HG03521 (cell line): ENCODE measurements at regions not wholly inside any gene's neighbourhood (a gene's known extent, or its start where the extent isn't known, plus 50 kb on each side); places are given as distances from the start of the nearest gene placed in this dataset.

Source experiments
- ATAC-seq: cut with Tn5 transposase; IDR thresholded peaks from one replicate; pipeline ENCODE4 v1.9.1; 2021; ENCODE audit warnings: mild to moderate bottlenecking, moderate library complexity; ENCODE audit not compliant: unreplicated experiment

DNA sequence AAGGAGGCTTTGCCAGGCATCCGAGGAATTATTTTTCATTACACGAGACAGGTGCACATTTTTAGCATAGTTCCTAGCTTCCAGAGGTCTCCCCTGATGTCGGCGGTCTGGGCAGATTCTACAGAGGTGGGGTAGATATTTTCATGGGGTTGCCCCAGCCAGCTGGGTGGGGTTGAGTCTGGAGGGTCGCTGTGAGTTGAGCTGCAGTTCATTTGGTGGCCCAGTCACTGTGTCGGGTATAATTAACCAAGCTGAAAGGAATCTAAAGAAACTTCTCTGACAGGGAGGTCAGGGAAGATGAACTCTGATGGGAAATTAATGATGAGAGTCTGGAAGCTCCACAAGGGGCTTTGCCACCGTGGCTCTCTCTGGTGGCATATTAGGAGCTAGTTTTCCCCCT is 233.7 kb upstream of the NAV2 start:
- ATAC-seq, result no peak

DNA sequence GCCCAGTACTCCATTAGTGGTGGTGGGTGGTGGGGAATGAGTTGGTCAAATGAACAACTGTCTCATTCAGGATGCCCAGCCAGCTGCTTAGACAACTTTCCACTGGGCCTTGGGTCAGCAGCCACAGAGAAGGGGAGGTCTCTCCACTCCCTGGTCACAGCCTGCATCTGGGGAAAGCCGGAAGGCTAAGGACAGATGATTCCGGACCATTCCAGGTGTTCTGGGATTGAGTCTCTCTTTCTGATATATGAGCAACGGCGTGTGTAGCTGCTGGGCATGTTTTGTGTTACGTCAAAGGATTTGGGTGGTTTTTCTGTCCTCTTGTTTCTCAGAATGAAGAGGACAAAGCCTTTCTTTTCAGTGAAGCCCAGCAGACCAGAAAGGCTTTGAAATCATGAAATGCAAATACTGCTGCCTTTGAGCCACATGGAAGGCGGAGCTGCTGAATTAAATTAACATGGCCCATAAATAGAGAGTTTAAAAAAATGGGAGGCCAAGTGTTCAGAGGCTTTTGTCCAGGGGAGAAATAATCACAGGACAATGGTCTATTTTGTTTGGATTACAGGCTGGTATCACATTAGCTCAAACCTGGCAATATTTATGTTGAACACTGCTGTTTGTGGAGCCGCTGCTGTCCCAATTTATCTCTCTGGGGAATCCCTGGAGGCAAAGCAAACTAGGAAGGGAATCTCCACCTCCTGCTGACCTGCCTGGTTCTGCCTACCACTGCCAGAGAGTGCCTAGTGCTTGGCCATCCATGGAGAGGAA is 234.4 kb upstream of the E2F8 start:
- peak; percentile 57 for ATAC-seq

DNA sequence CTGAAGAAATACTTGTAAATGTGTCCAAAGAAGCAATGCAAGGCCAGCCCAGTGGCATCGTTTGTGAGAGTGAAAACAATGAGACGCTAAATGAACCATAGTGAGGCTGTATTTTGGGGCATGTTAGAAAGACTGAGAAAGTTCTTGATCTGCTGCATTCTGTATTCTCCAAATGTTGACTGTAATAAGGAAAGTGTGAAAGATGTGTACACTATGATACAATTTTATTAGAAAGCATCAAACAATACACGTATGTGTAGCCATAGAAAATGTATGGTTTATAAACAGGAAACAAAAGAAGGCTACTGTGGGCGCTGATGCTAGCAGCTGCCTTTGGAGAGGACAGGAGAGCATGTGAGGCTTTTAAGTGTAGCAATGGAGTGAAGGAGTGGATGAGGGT is 233.5 kb upstream of the E2F8 start:
- ATAC-seq, result no peak

DNA sequence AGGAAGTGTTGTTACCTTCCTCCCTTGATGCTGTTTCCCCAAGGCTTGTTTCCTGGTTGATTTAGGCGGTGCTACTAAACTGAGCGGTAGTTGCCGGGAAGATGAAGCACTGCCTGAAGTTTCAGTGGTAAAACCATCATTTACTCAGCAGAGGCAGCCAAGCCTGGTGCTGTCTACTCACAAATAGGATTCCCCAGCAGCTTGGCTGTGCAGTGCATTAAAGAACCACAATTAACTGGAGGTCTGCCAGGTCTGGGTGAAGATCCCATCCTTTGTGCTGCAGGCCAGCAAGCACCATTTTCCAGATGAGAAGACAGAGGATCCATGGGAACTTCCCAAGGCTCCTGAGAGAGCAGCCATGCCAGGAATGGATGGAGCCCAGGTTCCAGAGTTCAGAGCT is 231.9 kb upstream of the E2F8 start:
- no peak for ATAC-seq

DNA sequence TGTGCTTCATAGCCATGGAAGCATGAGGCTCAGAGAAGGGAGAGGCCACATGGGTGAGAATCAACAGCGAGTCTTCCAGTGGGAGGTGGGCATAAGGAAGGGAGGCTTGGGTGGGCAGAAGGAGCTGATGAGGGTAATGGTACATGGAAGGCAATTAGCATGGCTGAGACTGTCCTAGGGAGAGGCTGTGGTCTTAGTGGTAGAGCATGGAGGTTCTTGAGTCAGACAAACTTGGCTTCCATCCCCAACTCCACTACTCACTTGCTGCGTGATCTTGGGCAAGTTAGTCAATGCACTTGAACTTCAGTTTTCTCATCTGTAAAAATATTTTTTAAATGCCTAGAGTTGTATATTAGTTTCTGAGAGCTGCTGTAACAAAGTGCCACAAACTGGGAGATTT is 227.2 kb upstream of the E2F8 start:
- ATAC-seq, result no peak

DNA sequence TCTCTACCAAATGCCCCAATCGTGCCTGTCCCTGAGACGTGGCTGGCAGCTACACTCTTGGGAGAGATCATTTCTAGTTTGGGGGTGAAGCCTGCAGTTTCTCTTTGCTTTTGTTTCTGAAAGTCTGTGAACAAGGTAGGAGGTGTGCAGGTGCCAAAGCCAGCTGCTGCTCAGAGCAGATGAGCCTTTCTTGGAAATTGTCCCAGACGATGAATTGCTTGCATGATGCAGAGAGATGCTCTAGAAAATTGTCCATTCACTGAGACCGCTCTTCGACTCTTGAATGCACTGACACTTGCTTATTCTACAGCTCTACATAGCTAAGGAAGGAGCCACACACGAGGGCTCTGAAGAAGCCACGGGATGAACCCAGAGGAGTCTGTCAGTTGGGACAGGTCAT is 225.6 kb upstream of the E2F8 start:
- ATAC-seq, result no peak

DNA sequence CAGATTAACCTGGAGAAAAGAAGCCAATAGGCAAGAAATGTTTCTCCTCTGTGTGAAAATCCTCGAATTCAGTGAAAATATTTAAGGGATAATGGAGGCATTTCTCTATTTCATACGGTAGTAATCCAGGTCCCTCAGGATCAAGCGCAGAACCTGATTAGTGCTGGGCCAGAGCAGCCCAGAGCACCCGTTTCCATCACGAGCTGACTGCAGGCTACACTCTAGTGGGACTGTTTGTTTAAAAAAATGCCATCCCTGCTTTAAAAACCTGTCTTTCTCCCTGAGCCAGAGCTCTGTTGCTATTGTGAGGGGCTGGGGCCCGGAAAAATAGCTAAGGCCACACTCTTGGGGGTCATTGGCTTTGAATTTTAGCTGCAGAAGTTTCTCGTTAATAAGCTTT is 223.2 kb upstream of the E2F8 start:
- ATAC-seq, result no peak

DNA sequence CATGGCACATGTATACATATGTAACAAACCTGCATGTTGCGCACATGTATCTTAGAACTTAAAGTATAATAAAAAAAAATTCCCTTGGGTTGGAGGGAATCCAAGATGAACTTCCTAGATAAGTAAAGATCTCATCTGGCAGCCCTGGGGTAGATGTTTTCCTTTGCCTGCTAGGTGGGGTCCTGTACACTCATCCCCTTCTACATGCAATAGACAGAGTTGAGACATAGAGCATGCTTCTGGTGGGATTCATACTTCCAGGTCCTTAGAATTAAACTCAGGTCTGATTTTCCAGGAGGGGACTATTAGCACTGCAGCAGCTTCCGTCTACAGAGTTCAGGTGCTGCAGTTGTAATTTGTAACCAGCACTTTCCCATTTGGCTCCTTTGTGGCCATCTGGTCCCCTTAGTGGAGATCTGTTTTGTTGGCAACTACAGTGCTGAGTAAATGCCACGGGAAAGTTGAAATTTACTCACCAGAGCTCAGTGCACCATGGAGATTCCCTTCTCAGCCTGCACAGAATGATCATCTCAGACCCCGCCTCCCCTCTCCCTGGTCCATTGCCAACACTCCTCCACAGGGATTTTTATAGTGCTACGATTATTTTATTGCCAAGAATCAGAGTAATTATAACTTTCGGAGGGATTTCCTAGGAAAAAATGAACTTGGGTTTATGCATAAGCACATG is 220.1 kb upstream of the E2F8 start:
- no peak for ATAC-seq

DNA sequence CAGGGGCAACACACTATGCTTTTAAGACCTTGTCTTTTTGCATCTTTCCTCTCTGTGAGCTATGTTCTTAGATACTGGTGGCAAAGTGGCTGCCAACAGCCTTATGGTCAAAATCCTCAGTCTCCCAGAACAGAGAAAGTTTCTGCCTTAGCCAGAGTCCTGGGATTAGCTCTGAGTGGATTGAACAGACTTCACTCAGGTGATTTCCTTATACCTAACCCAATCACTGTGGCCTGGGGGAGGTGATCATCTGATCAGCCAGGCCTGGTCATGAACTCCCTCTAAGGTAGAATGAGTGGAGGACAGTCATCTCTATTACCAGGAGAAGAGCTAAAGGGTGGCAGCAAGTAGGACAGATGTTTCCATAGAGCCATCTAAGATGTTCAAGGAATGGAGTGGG is 218.5 kb upstream of the E2F8 start:
- no peak for ATAC-seq

DNA sequence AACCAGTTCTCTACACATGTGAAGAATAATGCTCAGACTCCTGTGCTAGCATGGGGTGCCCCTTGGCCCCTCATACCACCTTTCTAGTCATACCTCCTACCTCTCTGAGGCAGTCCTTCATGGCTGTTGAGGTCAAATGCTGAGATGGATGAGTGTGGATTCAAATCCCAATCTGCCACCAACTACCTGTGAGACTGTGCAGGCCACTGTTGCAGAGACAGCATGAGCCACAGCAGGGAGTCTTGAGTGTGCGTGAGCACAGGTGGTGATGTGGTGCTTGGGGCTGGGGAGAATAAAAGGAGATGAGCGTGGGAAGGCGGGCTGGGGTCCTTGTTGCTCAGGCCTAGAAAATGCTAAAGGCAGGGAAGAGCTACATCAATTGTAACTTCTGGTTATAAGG is 218.0 kb upstream of the E2F8 start:
- no peak for ATAC-seq

DNA sequence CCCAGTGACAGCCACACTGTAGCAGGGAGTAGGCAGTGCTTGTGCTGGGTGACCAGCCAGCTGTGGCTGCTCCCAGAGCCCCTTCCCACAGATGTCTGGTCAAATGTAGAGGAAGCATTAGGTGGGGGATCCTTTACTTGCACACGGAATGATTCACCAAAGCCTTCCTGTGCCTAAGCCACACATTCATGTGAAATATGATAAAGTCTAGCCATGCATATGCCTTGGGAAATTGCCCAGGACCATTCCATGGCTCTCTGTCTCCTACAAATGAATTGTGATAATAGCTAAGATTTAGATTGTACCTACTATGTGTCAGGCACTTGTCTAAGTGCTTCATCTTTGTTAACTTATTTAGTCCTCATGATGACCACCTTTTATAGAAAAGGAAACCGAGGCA is 217.5 kb upstream of the E2F8 start:
- ATAC-seq, result no peak

DNA sequence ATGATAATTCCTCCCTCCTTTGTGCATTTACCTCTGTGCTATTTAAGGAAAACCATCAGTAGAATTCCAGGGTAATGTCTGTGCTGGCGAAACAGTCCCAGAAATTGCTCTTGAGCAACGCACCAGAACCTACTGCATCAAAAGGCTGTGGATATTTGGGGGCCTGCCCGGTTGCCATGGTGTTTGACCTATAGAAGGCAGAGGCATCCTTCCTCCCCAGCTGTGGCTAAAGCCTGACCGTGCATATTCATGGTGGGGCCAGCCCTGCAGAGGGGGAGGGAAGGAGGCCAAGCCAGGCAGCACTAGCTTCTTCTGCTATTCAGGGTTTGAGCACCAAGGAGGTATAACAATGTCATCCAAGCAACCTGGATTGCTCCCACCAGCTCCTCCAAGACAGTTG is 215.0 kb upstream of the E2F8 start:
- ATAC-seq, result no peak

DNA sequence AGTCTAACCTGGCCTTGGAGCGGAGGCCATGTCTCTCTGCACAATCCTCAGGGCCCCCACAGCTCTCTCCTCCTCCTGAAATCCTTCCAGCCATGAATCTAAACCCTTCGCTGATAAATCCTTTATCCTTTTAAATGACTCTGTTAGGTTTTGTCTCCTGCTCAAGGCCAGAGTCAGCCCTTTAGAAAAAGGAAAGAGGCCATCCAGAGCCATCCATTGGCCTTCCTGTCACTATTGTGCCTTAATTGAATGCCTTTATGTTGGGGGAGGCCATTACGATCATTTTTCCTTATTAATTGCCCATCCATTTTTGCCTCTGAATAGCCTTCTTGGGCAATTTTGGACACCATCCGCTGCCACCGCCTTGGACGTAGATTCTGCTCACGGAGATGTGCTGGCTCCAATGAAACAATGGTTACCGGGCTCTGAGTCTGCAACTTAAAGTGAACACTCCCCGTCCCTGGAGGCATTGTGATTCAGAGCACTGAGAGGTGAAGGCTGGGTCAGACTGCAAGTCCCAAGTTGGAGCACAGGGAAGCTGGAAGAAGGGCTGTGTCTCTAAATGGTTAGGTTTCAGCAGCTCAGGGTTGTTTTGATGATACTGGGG is 213.0 kb upstream of the E2F8 start:
- no peak for ATAC-seq

DNA sequence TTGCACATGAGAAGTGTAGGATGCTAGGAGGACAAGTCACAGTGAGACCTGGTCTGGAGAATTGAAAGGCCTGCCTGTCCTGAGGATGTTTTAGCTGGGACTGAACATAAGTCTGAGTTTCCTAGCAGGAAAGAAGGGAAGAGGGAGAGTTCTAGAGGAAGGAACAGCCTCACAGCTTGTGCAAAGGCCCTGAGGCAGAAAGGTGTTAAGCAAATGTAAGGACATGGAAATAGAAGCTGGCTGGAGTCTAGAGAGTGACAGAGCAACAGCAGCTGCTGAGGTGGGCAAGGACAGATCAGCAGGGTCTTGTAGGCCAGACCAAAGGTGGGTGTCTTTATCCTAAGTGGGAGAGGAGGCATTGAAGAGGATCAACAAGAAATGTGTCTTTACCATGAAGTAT is 210.9 kb upstream of the E2F8 start:
- no peak for ATAC-seq

DNA sequence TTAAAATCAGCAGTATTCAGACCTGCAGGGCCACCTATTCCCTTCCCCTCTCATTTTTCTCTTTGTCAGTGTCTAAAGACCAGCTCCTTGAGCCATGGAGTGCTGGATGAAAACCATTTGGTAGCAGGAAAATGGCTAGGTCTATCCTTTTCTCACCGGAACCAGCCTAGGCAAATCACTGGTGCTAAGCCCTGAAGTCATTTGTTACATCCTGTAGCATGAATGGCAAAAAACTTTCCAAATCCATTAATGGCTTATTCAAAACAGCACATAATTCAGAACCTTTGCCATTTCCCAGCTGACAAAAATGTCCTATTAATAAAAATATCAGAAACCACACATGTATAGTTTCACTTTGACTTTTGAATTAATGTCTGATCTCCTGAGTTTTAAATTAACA is 209.5 kb upstream of the E2F8 start:
- no peak for ATAC-seq

DNA sequence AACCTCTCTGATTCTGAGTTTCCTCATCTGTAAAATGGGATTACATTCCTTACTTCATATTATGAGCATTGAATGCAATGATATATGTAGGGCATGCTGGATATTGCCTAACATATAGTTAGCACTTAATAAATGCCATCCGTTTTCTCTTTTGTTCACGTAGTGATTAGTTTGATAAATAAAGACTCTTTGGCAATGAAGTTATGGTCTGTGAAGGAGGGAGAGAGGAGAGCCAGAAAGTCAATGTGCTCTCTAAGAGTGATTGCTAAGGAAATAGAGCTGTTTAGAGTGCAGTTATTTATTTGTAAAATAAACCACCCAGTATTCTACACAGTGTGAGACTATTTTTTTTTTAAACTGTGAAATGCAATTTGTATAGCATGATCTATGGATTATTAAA is 207.9 kb upstream of the E2F8 start:
- no peak for ATAC-seq

DNA sequence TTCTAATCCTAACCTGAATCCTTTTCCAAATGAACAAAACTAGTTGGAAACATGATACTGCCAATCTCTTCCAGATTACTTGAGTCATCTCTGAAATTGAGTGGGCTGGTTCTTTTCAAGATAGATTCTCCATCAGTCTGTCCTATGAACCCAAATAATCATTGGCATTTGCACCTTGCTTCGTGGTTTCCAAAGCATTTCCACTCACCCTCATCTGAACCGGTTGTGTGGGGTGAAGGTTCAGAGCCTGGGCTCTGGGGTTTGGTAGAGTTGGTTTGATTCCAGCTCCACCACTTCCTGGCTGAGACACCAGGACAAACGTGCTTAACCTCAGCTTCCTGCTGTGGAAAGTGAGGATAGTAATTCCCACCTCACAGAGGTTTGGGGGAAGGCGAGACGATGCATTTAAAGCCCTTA is 206.4 kb upstream of the E2F8 start:
- no peak for ATAC-seq

DNA sequence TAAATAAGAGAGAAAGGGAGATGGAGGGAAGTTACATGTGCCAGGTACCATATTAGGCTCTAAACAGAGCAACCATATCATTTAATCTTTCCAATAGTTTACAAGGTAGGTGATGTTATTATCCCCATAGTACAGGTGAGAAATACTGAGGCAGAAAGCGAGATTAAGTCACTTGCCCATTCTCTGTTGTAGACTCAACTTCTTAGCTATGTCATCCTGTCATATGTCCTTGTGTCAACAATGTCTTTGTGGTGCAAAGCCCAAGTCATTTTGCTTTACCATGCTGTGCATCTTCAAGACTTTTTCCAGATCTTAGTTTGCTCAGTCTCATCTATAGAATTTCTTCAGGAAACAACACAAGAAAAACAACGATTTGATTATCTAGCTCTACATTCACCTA is 205.0 kb upstream of the E2F8 start:
- ATAC-seq, result no peak

DNA sequence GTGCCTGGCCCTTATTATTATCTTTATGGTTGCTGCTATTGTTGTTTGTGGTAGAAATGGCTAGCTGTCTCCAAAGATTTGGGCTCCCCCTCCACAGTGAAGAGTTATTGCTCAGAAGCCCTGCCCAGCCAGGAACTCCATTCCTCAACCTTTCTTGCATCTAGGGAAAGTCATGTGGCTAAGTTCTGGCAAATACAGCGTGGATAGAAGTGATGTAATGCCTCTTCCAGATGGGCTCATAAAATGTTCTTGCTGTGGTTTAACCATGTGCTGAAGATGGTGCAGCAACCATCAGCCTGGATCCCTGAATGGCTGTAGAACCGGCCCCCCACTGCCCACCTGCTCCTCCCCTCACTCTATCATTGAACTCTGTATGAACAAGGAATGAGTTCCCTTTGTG is 203.5 kb upstream of the E2F8 start:
- ATAC-seq, result no peak

DNA sequence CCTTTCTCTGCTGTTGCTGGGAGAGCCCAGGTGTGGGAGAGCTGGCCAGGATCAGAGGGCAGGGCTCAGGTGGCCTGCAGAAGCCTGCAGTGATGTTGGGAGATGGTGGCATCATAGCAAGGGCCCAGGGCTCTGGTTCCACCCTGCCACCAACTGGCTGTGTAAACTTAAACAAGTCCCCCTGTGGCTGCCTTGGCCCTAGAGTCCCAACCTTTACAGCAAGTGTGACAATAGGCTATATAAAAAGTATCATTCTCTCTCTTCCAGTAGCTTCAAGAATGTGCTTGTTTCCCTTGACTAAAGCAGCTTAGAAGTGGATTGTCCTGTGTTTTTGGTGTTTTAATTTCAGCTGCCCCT is 201.8 kb upstream of the E2F8 start:
- ATAC-seq, result no peak

DNA sequence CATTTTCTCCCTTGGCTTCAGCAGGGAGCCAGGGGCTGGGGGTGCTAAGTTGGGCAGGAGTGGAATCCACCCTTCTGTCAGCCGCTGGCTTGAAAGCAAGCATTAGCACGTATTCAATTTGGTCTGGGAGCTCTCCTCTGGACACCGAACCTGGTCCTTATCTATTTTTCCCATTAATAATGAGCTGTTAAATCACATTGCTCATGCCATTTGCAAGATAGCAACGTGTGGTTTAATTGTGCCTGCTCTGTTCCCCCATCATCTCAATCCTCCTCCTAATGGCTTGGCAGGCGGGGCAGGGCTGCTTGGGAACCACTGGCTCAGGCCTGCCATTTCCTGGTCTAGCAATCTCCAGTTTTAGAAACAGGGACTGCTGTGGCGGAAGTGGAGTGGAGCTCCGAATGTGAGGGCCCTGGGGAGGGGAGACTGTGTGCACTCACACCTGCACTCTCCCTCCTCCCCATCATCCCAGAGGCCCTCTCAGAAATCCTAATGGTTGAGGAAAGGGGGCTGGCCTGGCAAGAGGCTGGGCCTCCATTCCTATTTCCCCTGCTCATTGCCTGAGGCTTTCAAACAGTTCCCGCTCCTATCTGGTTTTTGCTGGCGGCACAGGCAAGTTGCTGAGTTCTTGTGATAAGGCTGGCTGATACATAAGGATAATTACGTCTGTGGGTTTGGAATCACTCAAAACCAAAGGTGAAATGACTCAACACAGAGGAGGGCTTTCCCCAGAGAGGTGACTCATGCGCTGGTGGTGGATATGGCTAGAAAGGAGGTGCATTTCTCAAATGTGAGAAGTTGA is 201.2 kb upstream of the E2F8 start:
- peak; percentile 92 for ATAC-seq

DNA sequence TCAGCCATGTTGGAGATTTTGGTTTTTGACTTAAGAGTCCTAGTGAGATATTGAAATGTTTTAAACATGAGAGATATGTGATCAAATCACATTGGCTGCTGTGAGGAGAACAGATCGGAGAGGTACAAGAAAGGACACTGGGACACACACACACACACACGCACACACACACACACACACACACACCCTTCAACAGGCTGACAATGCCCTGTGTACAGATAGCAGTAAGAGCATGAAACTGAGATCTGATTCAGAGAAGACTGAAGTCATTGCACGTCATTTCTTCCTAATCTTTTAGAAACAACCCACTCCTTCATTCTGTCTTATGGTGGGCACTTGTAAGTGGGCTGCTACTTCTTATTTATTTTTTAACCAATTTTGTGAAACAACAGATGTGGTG is 200.5 kb upstream of the E2F8 start:
- ATAC-seq, result no peak
